GM23338 (cell line): ENCODE measurements at regions not wholly inside any gene's neighbourhood (a gene's known extent, or its start where the extent isn't known, plus 50 kb on each side); places are given as distances from the start of the nearest gene placed in this dataset.

Experiments
- ATAC-seq: fragments of 200-7000 bp; cut with Tn5 transposase; 3 replicates; pipeline ENCODE4 v1.9.1; 2020
- DNase-seq: peaks from one replicate; pipeline ENCODE4 v3.0.0-alpha.2; 2015; ENCODE audit warnings: low spot score
- H2AFZ ChIP-seq: fragments of 200-600 bp; sonication (generic); 2 replicates; pipeline ENCODE4 v1.8.0; 2016; ENCODE audit warnings: antibody characterized with exemption, mild to moderate bottlenecking, moderate library complexity
- H3F3A ChIP-seq: fragments of 200-600 bp; sonication (generic); replicated peaks from 2 replicates; pipeline ENCODE4 v1.8.0; 2017; ENCODE audit warnings: antibody characterized with exemption, mixed run types, low read depth
- H3K27ac ChIP-seq: fragments of 200-600 bp; sonication (generic); 2 replicates; pipeline ENCODE4 v1.6.1; 2016; ENCODE audit warnings: low read depth
- H3K27me3 ChIP-seq: fragments of 200-600 bp; sonication (generic); 2 replicates; pipeline ENCODE4 v1.8.0; 2016; ENCODE audit warnings: mild to moderate bottlenecking, mixed run types, moderate library complexity; ENCODE audit not compliant: insufficient read depth
- H3K36me3 ChIP-seq: fragments of 200-600 bp; sonication (generic); 2 replicates; pipeline ENCODE4 v1.8.0; 2016; ENCODE audit warnings: mild to moderate bottlenecking; ENCODE audit not compliant: insufficient read depth
- H3K4me1 ChIP-seq: fragments of 200-600 bp; sonication (generic); 2 replicates; pipeline ENCODE4 v1.8.0; 2016; ENCODE audit warnings: mild to moderate bottlenecking, moderate library complexity; ENCODE audit not compliant: insufficient read depth
- H3K4me2 ChIP-seq: fragments of 200-600 bp; sonication (generic); 2 replicates; pipeline ENCODE4 v1.7.1; 2017; ENCODE audit warnings: mixed run types
- H3K4me3 ChIP-seq: fragments of 200-600 bp; sonication (generic); 2 replicates; pipeline ENCODE4 v1.6.1; 2016; ENCODE audit warnings: mixed run types
- H3K79me2 ChIP-seq: fragments of 200-600 bp; sonication (generic); replicated peaks from 2 replicates; pipeline ENCODE4 v1.8.0; 2017; ENCODE audit warnings: mild to moderate bottlenecking; ENCODE audit not compliant: insufficient read depth
- H3K9me2 ChIP-seq: fragments of 200-600 bp; sonication (generic); 2 replicates; pipeline ENCODE4 v1.8.0; 2017; ENCODE audit not compliant: insufficient read depth
- H4K20me1 ChIP-seq: fragments of 200-600 bp; sonication (generic); replicated peaks from 2 replicates; pipeline ENCODE4 v1.8.0; 2017; ENCODE audit warnings: mild to moderate bottlenecking; ENCODE audit not compliant: insufficient read depth
- H3K27ac Mint-ChIP-seq: 2 replicates; pipeline ENCODE4 v1.8.0; 2020; ENCODE audit warnings: inconsistent platforms, mild to moderate bottlenecking, moderate library complexity, mixed read lengths
- H3K27me3 Mint-ChIP-seq: 3 replicates; pipeline ENCODE4 v1.8.0; 2022; ENCODE audit warnings: low read depth, mild to moderate bottlenecking, moderate library complexity, mixed read lengths, inconsistent platforms; ENCODE audit not compliant: insufficient read depth, poor library complexity
- H3K36me3 Mint-ChIP-seq: 3 replicates; pipeline ENCODE4 v1.8.0; 2021; ENCODE audit warnings: low read depth, mild to moderate bottlenecking, inconsistent platforms, moderate library complexity, mixed read lengths
- H3K4me1 Mint-ChIP-seq: 3 replicates; pipeline ENCODE4 v1.8.0; 2020; ENCODE audit warnings: mild to moderate bottlenecking, inconsistent platforms, mixed read lengths
- H3K4me3 Mint-ChIP-seq: 3 replicates; pipeline ENCODE4 v1.8.0; 2021; ENCODE audit warnings: moderate library complexity, mild to moderate bottlenecking, inconsistent platforms, mixed read lengths
- H3K9me3 Mint-ChIP-seq: 3 replicates; pipeline ENCODE4 v1.8.0; 2020; ENCODE audit warnings: moderate library complexity, mild to moderate bottlenecking, inconsistent platforms, mixed read lengths
- CREB1 ChIP-seq: fragments of 250-450 bp; sonication (Bioruptor Pico); IDR thresholded peaks from 2 replicates; pipeline ENCODE4 v1.5.0; 2020; ENCODE audit warnings: low read depth, mild to moderate bottlenecking, moderate library complexity
- CTCF ChIP-seq, 2 experiments: fragments of 200-600 bp in 1 of 2; sonication (generic) in 1 of 2; conservative IDR thresholded peaks; 2 replicates each; pipeline versions ENCODE4 v1.5.1 to v1.6.1; 2016 to 2017; ENCODE audit warnings: antibody characterized with exemption in 2 of 2, low read depth in 2 of 2, mild to moderate bottlenecking in 2 of 2, moderate library complexity in 1 of 2
- ETS1 ChIP-seq: IDR thresholded peaks from 2 replicates; pipeline ENCODE4 v1.6.1; 2016; ENCODE audit warnings: antibody characterized with exemption
- EZH2phosphoT487 ChIP-seq: fragments of 200-600 bp; sonication (generic); IDR thresholded peaks from one replicate; pipeline ENCODE4 v1.8.1; 2018; ENCODE audit warnings: antibody characterized with exemption; ENCODE audit not compliant: unreplicated experiment
- JUNB ChIP-seq: IDR thresholded peaks from one replicate; pipeline ENCODE4 v1.6.1; 2016; ENCODE audit warnings: antibody characterized with exemption; ENCODE audit not compliant: unreplicated experiment
- NANOG ChIP-seq: IDR thresholded peaks from 2 replicates; pipeline ENCODE4 v1.6.1; 2016; ENCODE audit warnings: antibody characterized with exemption, borderline replicate concordance
- POLR2AphosphoS5 ChIP-seq: IDR thresholded peaks from 2 replicates; pipeline ENCODE4 v1.6.1; 2016; ENCODE audit warnings: antibody characterized with exemption, low read depth
- REST ChIP-seq: IDR thresholded peaks from one replicate; pipeline ENCODE4 v1.6.1; 2018; ENCODE audit warnings: antibody characterized with exemption; ENCODE audit not compliant: unreplicated experiment
- STAT1 ChIP-seq: IDR thresholded peaks from one replicate; pipeline ENCODE4 v1.6.1; 2016; ENCODE audit warnings: antibody characterized with exemption; ENCODE audit not compliant: unreplicated experiment
- ZNF114 ChIP-seq: fragments of 250-450 bp; sonication (Bioruptor Pico); IDR thresholded peaks from 2 replicates; pipeline ENCODE4 v1.5.0; 2020; ENCODE audit warnings: mild to moderate bottlenecking, moderate library complexity
- ZNF331 ChIP-seq: fragments of 250-450 bp; sonication (Bioruptor Pico); IDR thresholded peaks from 2 replicates; pipeline ENCODE4 v1.5.0; 2020; ENCODE audit warnings: low read depth, mild to moderate bottlenecking, moderate library complexity

DNA sequence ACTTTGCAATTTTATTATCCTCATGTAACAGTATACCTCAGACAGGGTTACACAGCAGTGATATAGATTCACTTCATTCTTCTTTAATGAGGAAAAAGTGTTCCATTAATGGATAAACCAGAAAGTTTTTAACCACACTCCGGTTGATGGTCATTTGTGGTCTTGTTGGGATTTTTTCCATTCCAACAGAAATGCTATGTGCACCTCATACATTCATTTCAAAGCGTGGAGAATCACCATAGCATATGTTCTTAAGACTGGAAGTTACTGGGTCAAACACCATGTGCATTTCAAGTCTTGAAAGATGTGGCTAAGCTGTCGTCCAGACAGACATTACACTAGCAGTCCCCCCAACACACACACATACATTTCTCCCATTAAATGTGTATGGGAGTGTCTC is 245.8 kb upstream of the CDH5 start:
- Histone ChIP-seq H3K79me2 (no peaks in the 10 kb centered on the region), H3K4me2 (no peak overlapping the region), H3F3A (no peaks in the 10 kb centered on the region), H2AFZ (no peak overlapping the region), H3K9me2 (no peaks in the 10 kb centered on the region), H3K4me3 (no peak overlapping the region), H3K27me3 (no peaks in the 10 kb centered on the region), H4K20me1 (no peaks in the 10 kb centered on the region), H3K27ac (no peak overlapping the region), H3K36me3 (no peaks in the 10 kb centered on the region), H3K4me1 (no peaks in the 10 kb centered on the region)
- no peak for ATAC-seq
- H3K4me3 Mint-ChIP-seq = no peak overlapping the region
- no peak for TF ChIP-seq ZNF331
- TF ChIP-seq STAT1 = no peak
- no peak for TF ChIP-seq ZNF114 (CRISPR knock-in tag)
- no peak for DNase-seq
- H3K27me3 Mint-ChIP-seq = no peaks in the 10 kb centered on the region
- no peaks in the 10 kb centered on the region for H3K36me3 Mint-ChIP-seq
- H3K27ac Mint-ChIP-seq = no peak overlapping the region
- no peaks in the 10 kb centered on the region for H3K4me1 Mint-ChIP-seq
- peaks cover 3% of the 10 kb centered on the region; the same call in 1 of the 3 replicates for H3K9me3 Mint-ChIP-seq

DNA sequence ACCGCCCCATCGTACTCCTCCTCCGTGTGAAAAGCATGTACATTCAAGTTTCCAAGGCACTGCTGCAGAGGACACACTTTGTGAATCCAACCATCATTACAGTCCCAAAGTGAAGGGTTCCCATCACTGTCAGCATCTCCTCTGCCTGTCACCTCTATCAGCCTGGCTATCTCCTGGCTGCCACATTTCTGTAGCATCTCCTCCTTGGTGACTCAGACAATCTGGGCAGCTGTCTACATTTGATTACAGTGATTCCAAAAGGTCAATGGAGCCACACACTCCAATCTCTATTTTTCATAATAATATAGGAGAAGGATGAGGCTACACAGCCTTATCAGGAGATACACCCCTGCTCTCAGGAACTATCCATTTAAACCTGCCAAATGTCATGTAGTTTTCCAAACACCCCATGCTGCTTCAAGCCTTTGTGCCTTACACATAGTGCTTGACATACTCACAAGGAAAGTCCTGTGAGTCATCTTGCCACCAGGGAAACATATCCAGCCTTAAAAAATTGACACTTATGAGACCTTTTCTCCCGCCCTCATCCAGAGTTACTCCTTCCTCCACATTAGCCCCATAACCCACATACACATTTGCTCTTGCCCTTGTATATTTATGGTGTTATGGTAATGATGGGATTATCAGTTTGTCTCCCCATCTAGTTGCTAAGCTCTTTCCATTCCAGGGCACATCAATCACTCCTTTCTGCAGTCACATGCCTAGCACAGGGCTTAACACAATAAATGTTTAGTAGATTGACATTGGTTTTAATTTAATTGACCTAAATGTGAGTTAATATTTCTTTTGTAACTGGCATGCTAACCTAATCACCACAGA is 250.1 kb upstream of the CDH5 start:
- H3K4me3 ChIP-seq = no peak overlapping the region
- no peak overlapping the region for H3K27ac ChIP-seq
- DNase-seq (no peak), ATAC-seq (no peak)
- Mint-ChIP-seq H3K27me3 (no peaks in the 10 kb centered on the region), H3K4me3 (no peak overlapping the region), H3K27ac (no peak overlapping the region), H3K9me3 (peaks cover 3% of the 10 kb centered on the region; the same call in 1 of the 3 replicates), H3K36me3 (no peaks in the 10 kb centered on the region), H3K4me1 (no peaks in the 10 kb centered on the region)
- H2AFZ ChIP-seq = no peak overlapping the region
- H3K4me2 ChIP-seq = no peak overlapping the region
- no peaks in the 10 kb centered on the region for H4K20me1 ChIP-seq
- H3F3A ChIP-seq = no peaks in the 10 kb centered on the region
- H3K27me3 ChIP-seq = no peaks in the 10 kb centered on the region
- H3K79me2 ChIP-seq = no peaks in the 10 kb centered on the region
- H3K36me3 ChIP-seq = no peaks in the 10 kb centered on the region
- no peaks in the 10 kb centered on the region for H3K4me1 ChIP-seq
- H3K9me2 ChIP-seq = no peaks in the 10 kb centered on the region; the same call in 1 of the 2 replicates
- TF ChIP-seq ETS1 = no peak
- TF ChIP-seq REST = no peak
- TF ChIP-seq POLR2AphosphoS5 = no peak
- no peak for TF ChIP-seq CTCF (conservative IDR thresholded peaks at IDR 0.05; ENCODE audit: low read depth in 2 of 2)
- TF ChIP-seq CREB1 (CRISPR knock-in tag) = no peak
- TF ChIP-seq STAT1 = no peak
- no peak for TF ChIP-seq ZNF331
- TF ChIP-seq NANOG = no peak
- TF ChIP-seq EZH2phosphoT487 = no peak
- no peak for TF ChIP-seq ZNF114 (CRISPR knock-in tag)
- TF ChIP-seq JUNB = no peak
